ENCODE measurements at regions not wholly inside any gene's neighbourhood (a gene's known extent, or its start where the extent isn't known, plus 50 kb on each side); places are given as distances from the start of the nearest gene placed in this dataset.

GRCh38 chrX:82208975-82209374 lies 1007.1 kb downstream of the SH3BGRL start:
- Histone ChIP-seq H3K27me3 (ENCODE audit: insufficient read depth, low read length, poor library complexity, severe bottlenecking) (no peaks in the 10 kb centered on the region), H3K36me3 (ENCODE audit: insufficient read depth, low read length) (no peaks in the 10 kb centered on the region), H3K27ac (ENCODE audit: low read depth, low read length) (no peak overlapping the region), H3K4me3 (ENCODE audit: low read length) (no peak overlapping the region), H3K4me1 (ENCODE audit: insufficient read depth, low read length) (no peaks in the 10 kb centered on the region), H3K9me3 (ENCODE audit: low read length) (no peaks in the 10 kb centered on the region)
- no peak overlapping the region for H3K4me3 Mint-ChIP-seq
- no peak overlapping the region for H3K27ac Mint-ChIP-seq
- H3K27me3 Mint-ChIP-seq = peaks cover 0 to 7% of the 10 kb centered on the region in 2 donors
- ChIA-PET CTCF (no interaction called here), POLR2A (no interaction called here)
- peaks cover 0 to 2% (median 0%) of the 10 kb centered on the region in 5 donors for H3K9me3 Mint-ChIP-seq
- no peak for DNase-seq
- no peaks in the 10 kb centered on the region for H3K36me3 Mint-ChIP-seq
- H3K4me1 Mint-ChIP-seq = no peaks in the 10 kb centered on the region

- no peaks in the 10 kb centered on the region for H3K36me3 Mint-ChIP-seq
- ChIA-PET POLR2A (no interaction called here), CTCF (no interaction called here)
- no peaks in the 10 kb centered on the region for H3K9me3 ChIP-seq (ENCODE audit: low read length)
- no peaks in the 10 kb centered on the region for H3K36me3 ChIP-seq (ENCODE audit: insufficient read depth, low read length)
- H3K27me3 Mint-ChIP-seq = no peaks in the 10 kb centered on the region
- H3K9me3 Mint-ChIP-seq = no peaks in the 10 kb centered on the region
- no peak overlapping the region for H3K4me3 ChIP-seq (ENCODE audit: low read length)
- no peak overlapping the region for H3K27ac Mint-ChIP-seq
- H3K27me3 ChIP-seq (ENCODE audit: insufficient read depth, low read length, poor library complexity, severe bottlenecking) = no peaks in the 10 kb centered on the region
- peak in 1 of 5 donors; percentile 10 for DNase-seq
- peaks cover 0 to 4% (median 3%) of the 10 kb centered on the region in 3 donors for H3K4me1 Mint-ChIP-seq
- H3K4me3 Mint-ChIP-seq = peak overlapping the region in 3 of 7 donors; percentile 39 to 84 (median 58)
- H3K27ac ChIP-seq (ENCODE audit: low read depth, low read length) = no peak overlapping the region
- H3K4me1 ChIP-seq (ENCODE audit: insufficient read depth, low read length) = no peaks in the 10 kb centered on the region
Measured at GRCh38 chrX:82218361-82218760, 1016.5 kb downstream of the SH3BGRL start.

- Mint-ChIP-seq H3K9me3 (peaks cover 0 to 2% (median 0%) of the 10 kb centered on the region in 5 donors), H3K4me1 (peaks cover 0 to 4% (median 3%) of the 10 kb centered on the region in 3 donors), H3K27me3 (no peaks in the 10 kb centered on the region), H3K36me3 (no peaks in the 10 kb centered on the region), H3K4me3 (no peak overlapping the region), H3K27ac (no peak overlapping the region)
- Histone ChIP-seq H3K27me3 (ENCODE audit: insufficient read depth, low read length, poor library complexity, severe bottlenecking) (no peaks in the 10 kb centered on the region), H3K4me1 (ENCODE audit: insufficient read depth, low read length) (no peaks in the 10 kb centered on the region), H3K36me3 (ENCODE audit: insufficient read depth, low read length) (no peaks in the 10 kb centered on the region), H3K27ac (ENCODE audit: low read depth, low read length) (no peak overlapping the region), H3K4me3 (ENCODE audit: low read length) (no peak overlapping the region), H3K9me3 (ENCODE audit: low read length) (no peaks in the 10 kb centered on the region)
- CTCF ChIA-PET = no interaction called here
- no peak for DNase-seq
- POLR2A ChIA-PET = no interaction called here
Measured at GRCh38 chrX:82219129-82219528, 1017.2 kb downstream of the SH3BGRL start.

GRCh38 chrX:82224961-82225360 lies 1023.1 kb downstream of the SH3BGRL start:
- H3K4me1 Mint-ChIP-seq = no peaks in the 10 kb centered on the region
- H3K27ac Mint-ChIP-seq = no peak overlapping the region
- DNase-seq = no peak
- ChIA-PET POLR2A (no interaction called here), CTCF (no interaction called here)
- peaks cover 0 to 13% (median 6%) of the 10 kb centered on the region in 5 donors for H3K9me3 Mint-ChIP-seq
- Histone ChIP-seq H3K27ac (ENCODE audit: low read depth, low read length) (no peak overlapping the region), H3K4me3 (ENCODE audit: low read length) (no peak overlapping the region), H3K9me3 (ENCODE audit: low read length) (no peaks in the 10 kb centered on the region), H3K4me1 (ENCODE audit: insufficient read depth, low read length) (no peaks in the 10 kb centered on the region), H3K27me3 (ENCODE audit: insufficient read depth, low read length, poor library complexity, severe bottlenecking) (no peaks in the 10 kb centered on the region), H3K36me3 (ENCODE audit: insufficient read depth, low read length) (no peaks in the 10 kb centered on the region)
- peaks cover 0 to 4% of the 10 kb centered on the region in 2 donors for H3K27me3 Mint-ChIP-seq
- H3K36me3 Mint-ChIP-seq = peaks cover 0 to 4% (median 0%) of the 10 kb centered on the region in 3 donors
- H3K4me3 Mint-ChIP-seq = no peak overlapping the region

- POLR2A ChIA-PET = no interaction called here
- Histone ChIP-seq H3K36me3 (ENCODE audit: insufficient read depth, low read length) (no peaks in the 10 kb centered on the region), H3K4me3 (ENCODE audit: low read length) (no peak overlapping the region), H3K27ac (ENCODE audit: low read depth, low read length) (no peak overlapping the region), H3K9me3 (ENCODE audit: low read length) (no peaks in the 10 kb centered on the region), H3K27me3 (ENCODE audit: insufficient read depth, low read length, poor library complexity, severe bottlenecking) (no peaks in the 10 kb centered on the region), H3K4me1 (ENCODE audit: insufficient read depth, low read length) (no peaks in the 10 kb centered on the region)
- CTCF ChIA-PET = no interaction called here
- Mint-ChIP-seq H3K27me3 (peaks cover 0 to 6% of the 10 kb centered on the region in 2 donors), H3K36me3 (no peaks in the 10 kb centered on the region), H3K27ac (no peak overlapping the region), H3K4me1 (no peaks in the 10 kb centered on the region), H3K4me3 (no peak overlapping the region), H3K9me3 (peaks cover 0 to 12% (median 9%) of the 10 kb centered on the region in 5 donors)
- DNase-seq = no peak
Measured at GRCh38 chrX:82230013-82230412, 1028.1 kb downstream of the SH3BGRL start.

GRCh38 chrX:82232679-82233078 lies 1030.8 kb downstream of the SH3BGRL start:
- CTCF ChIA-PET = no interaction called here

GRCh38 chrX:82237328-82237727 lies 1035.4 kb downstream of the SH3BGRL start:
- H3K4me1 ChIP-seq (ENCODE audit: insufficient read depth, low read length) = no peaks in the 10 kb centered on the region
- no peak overlapping the region for H3K4me3 ChIP-seq (ENCODE audit: low read length)
- H3K36me3 ChIP-seq (ENCODE audit: insufficient read depth, low read length) = no peaks in the 10 kb centered on the region
- Mint-ChIP-seq H3K9me3 (peaks cover 7 to 45% (median 33%) of the 10 kb centered on the region in 5 donors), H3K36me3 (no peaks in the 10 kb centered on the region), H3K27me3 (peaks cover 0 to 3% of the 10 kb centered on the region in 2 donors), H3K27ac (no peak overlapping the region), H3K4me1 (no peaks in the 10 kb centered on the region), H3K4me3 (no peak overlapping the region)
- H3K27me3 ChIP-seq (ENCODE audit: insufficient read depth, low read length, poor library complexity, severe bottlenecking) = no peaks in the 10 kb centered on the region
- DNase-seq = no peak
- CTCF ChIA-PET = no interaction called here
- H3K9me3 ChIP-seq (ENCODE audit: low read length) = no peaks in the 10 kb centered on the region
- H3K27ac ChIP-seq (ENCODE audit: low read depth, low read length) = no peak overlapping the region
- POLR2A ChIA-PET = no interaction called here

More at GRCh38 chrX:82232679-82233078, 1030.8 kb downstream of the SH3BGRL start:
- Histone ChIP-seq H3K27me3 (ENCODE audit: insufficient read depth, low read length, poor library complexity, severe bottlenecking) (no peaks in the 10 kb centered on the region), H3K4me1 (ENCODE audit: insufficient read depth, low read length) (no peaks in the 10 kb centered on the region), H3K9me3 (ENCODE audit: low read length) (no peaks in the 10 kb centered on the region), H3K36me3 (ENCODE audit: insufficient read depth, low read length) (no peaks in the 10 kb centered on the region), H3K4me3 (ENCODE audit: low read length) (no peak overlapping the region), H3K27ac (ENCODE audit: low read depth, low read length) (no peak overlapping the region)
- DNase-seq = no peak
- Mint-ChIP-seq H3K4me1 (no peaks in the 10 kb centered on the region), H3K9me3 (peaks cover 0 to 28% (median 25%) of the 10 kb centered on the region in 5 donors), H3K4me3 (no peak overlapping the region), H3K27me3 (peaks cover 0 to 9% of the 10 kb centered on the region in 2 donors), H3K36me3 (no peaks in the 10 kb centered on the region), H3K27ac (no peak overlapping the region)
- POLR2A ChIA-PET = no interaction called here
